ENCODE measurements at regions not wholly inside any gene's neighbourhood (a gene's known extent, or its start where the extent isn't known, plus 50 kb on each side); places are given as distances from the start of the nearest gene placed in this dataset.

DNA sequence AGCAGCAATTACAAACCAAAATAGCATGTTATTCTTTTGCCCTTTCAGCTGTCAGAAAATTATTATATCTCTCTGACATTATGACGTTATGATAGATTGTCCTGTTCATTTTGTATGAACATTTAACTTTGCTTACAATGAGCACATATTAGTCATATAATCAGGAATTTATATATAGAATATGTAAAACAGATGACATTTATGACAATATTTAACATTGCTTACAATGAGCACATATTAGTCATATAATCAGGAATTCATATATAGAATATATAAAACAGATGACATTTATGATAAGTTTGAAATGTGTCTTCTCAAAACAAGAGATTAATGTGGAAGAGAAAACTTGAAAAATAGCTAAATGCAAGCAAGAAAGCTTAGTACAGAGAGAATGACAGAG, 1180.2 kb downstream of the CDH12 start:
- Mint-ChIP-seq H3K9me3 (peaks cover 3 to 11% of the 10 kb centered on the region in 2 donors), H3K27me3 (ENCODE audit: low read depth in 2 of 2) (no peaks in the 10 kb centered on the region), H3K27ac (no peak overlapping the region), H3K4me1 (no peaks in the 10 kb centered on the region), H3K4me3 (no peak overlapping the region), H3K36me3 (no peaks in the 10 kb centered on the region)
- H3K9me3 ChIP-seq (ENCODE audit: control insufficient read depth, insufficient read depth, low read length) = no peaks in the 10 kb centered on the region
- ATAC-seq (no peak), DNase-seq (no peak)
- no peaks in the 10 kb centered on the region for H3K4me1 ChIP-seq (ENCODE audit: control insufficient read depth, insufficient read depth, low read length)
- H3K4me3 ChIP-seq (ENCODE audit: low read length) = no peak overlapping the region
- no peaks in the 10 kb centered on the region for H3K27me3 ChIP-seq (ENCODE audit: control insufficient read depth, insufficient read depth, low read length)
- intact Hi-C loops (cut with micrococcal nuclease) = no loop called here
- H3K27ac ChIP-seq (ENCODE audit: low read length) = no peak overlapping the region
- WGBS (ENCODE audit: insufficient coverage) = no CpG with 5 or more reads among the region's 1 CpG
- TF ChIP-seq, protein P1, sequence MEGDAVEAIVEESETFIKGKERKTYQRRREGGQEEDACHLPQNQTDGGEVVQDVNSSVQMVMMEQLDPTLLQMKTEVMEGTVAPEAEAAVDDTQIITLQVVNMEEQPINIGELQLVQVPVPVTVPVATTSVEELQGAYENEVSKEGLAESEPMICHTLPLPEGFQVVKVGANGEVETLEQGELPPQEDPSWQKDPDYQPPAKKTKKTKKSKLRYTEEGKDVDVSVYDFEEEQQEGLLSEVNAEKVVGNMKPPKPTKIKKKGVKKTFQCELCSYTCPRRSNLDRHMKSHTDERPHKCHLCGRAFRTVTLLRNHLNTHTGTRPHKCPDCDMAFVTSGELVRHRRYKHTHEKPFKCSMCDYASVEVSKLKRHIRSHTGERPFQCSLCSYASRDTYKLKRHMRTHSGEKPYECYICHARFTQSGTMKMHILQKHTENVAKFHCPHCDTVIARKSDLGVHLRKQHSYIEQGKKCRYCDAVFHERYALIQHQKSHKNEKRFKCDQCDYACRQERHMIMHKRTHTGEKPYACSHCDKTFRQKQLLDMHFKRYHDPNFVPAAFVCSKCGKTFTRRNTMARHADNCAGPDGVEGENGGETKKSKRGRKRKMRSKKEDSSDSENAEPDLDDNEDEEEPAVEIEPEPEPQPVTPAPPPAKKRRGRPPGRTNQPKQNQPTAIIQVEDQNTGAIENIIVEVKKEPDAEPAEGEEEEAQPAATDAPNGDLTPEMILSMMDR (IDR thresholded peaks at IDR 0.05) = no peak
- H3K36me3 ChIP-seq (ENCODE audit: control insufficient read depth, insufficient read depth, low read length) = no peaks in the 10 kb centered on the region

DNA sequence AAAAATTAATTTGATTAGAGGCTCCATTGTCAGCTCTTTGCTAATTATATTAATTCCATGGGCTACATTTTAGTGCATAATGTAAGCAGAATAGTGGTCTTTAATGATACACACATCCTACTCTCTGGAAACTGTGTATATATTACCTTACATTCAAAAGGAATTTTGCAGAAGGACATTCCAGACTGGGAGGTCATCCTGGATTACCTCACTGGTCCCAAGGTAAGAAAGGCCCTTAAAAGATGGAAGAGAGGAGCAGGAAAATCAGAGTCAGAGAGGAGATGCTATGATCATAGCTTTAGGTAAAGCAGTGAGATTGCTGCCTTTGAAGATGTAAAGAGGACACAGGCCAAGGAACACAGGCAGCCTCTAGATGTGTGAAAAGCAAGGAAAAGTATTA, 1180.8 kb downstream of the CDH12 start:
- ATAC-seq (no peak), DNase-seq (no peak)
- intact Hi-C loops (cut with micrococcal nuclease) = no loop called here
- no peaks in the 10 kb centered on the region for H3K27me3 Mint-ChIP-seq (ENCODE audit: low read depth in 2 of 2)
- Histone ChIP-seq H3K36me3 (ENCODE audit: control insufficient read depth, insufficient read depth, low read length) (no peaks in the 10 kb centered on the region), H3K4me3 (ENCODE audit: low read length) (no peak overlapping the region), H3K9me3 (ENCODE audit: control insufficient read depth, insufficient read depth, low read length) (no peaks in the 10 kb centered on the region), H3K4me1 (ENCODE audit: control insufficient read depth, insufficient read depth, low read length) (no peaks in the 10 kb centered on the region), H3K27me3 (ENCODE audit: control insufficient read depth, insufficient read depth, low read length) (no peaks in the 10 kb centered on the region), H3K27ac (ENCODE audit: low read length) (no peak overlapping the region)
- no peak overlapping the region for H3K4me3 Mint-ChIP-seq
- peaks cover 4 to 11% of the 10 kb centered on the region in 2 donors for H3K9me3 Mint-ChIP-seq
- no peaks in the 10 kb centered on the region for H3K36me3 Mint-ChIP-seq
- H3K27ac Mint-ChIP-seq = no peak overlapping the region
- TF ChIP-seq, protein P1 (IDR thresholded peaks at IDR 0.05) = no peak
- H3K4me1 Mint-ChIP-seq = no peaks in the 10 kb centered on the region

DNA sequence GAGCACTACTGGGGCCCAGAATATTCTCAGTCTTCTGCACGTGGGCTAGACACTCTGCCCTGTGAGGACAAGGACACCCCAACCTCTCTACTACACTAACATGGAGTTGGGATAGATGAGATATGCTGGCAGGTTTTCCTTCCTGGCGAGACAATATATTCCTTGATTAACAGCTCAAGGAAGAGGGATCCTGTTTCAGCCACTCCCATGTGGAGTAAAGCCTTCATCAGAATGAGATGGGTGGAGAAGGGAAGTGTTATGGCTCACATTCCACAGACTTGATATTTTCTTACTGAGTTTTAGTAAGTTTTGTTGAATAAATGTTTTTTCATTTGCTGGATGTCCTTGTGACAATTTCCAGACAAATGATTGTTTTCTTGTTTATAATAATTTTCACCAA, 1187.6 kb downstream of the CDH12 start:
- TF ChIP-seq, protein P1 (IDR thresholded peaks at IDR 0.05) = no peak
- H3K4me1 Mint-ChIP-seq = no peaks in the 10 kb centered on the region
- WGBS (ENCODE audit: insufficient coverage) = 71% methylated on average over 2 of the region's 2 CpGs
- H3K4me3 Mint-ChIP-seq = no peak overlapping the region
- intact Hi-C loops (cut with micrococcal nuclease) = no loop called here
- H3K27me3 Mint-ChIP-seq (ENCODE audit: low read depth in 2 of 2) = no peaks in the 10 kb centered on the region
- no peak overlapping the region for H3K27ac Mint-ChIP-seq
- Histone ChIP-seq H3K27ac (ENCODE audit: low read length) (no peak overlapping the region), H3K27me3 (ENCODE audit: control insufficient read depth, insufficient read depth, low read length) (no peaks in the 10 kb centered on the region), H3K4me3 (ENCODE audit: low read length) (no peak overlapping the region), H3K9me3 (ENCODE audit: control insufficient read depth, insufficient read depth, low read length) (no peaks in the 10 kb centered on the region), H3K36me3 (ENCODE audit: control insufficient read depth, insufficient read depth, low read length) (no peaks in the 10 kb centered on the region), H3K4me1 (ENCODE audit: control insufficient read depth, insufficient read depth, low read length) (no peaks in the 10 kb centered on the region)
- ATAC-seq (no peak), DNase-seq (no peak)
- H3K36me3 Mint-ChIP-seq = peaks cover 7% of the 10 kb centered on the region
- peaks cover 14 to 23% of the 10 kb centered on the region in 2 donors for H3K9me3 Mint-ChIP-seq

DNA sequence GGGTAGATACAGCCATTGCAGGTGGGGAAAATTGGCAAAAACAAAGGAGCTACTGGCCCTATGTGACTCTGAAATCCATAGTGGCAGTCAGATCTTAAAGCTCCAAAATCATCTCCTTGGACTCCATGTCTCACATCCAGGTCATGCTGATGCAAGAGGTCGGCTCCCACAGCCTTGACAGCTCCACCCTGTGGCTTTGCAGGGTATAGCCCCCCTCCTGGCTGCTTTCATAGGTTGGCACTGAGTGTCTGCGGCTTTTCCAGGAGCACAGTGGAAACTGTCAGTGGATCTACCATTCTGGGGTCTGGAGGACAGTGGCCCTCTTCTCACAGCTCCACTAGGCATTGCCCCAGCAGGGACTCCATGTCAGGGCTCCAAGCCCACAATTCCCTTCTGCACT, 1190.1 kb downstream of the CDH12 start:
- H3K27ac ChIP-seq (ENCODE audit: low read length) = no peak overlapping the region
- intact Hi-C loops (cut with micrococcal nuclease) = no loop called here
- peaks cover 14 to 29% of the 10 kb centered on the region in 2 donors for H3K9me3 Mint-ChIP-seq

More for the DNA sequence above, 1190.1 kb downstream of the CDH12 start:
- 81% methylated on average over 2 of the region's 2 CpGs for WGBS (ENCODE audit: insufficient coverage)
- H3K4me1 Mint-ChIP-seq = no peaks in the 10 kb centered on the region
- no peaks in the 10 kb centered on the region for H3K36me3 ChIP-seq (ENCODE audit: control insufficient read depth, insufficient read depth, low read length)
- peaks cover 7% of the 10 kb centered on the region for H3K36me3 Mint-ChIP-seq
- no peak for ATAC-seq
- TF ChIP-seq, protein P1 (IDR thresholded peaks at IDR 0.05) = no peak
- H3K4me3 ChIP-seq (ENCODE audit: low read length) = no peak overlapping the region
- H3K27ac Mint-ChIP-seq = no peak overlapping the region
- no peak for DNase-seq
- H3K9me3 ChIP-seq (ENCODE audit: control insufficient read depth, insufficient read depth, low read length) = no peaks in the 10 kb centered on the region
- H3K27me3 ChIP-seq (ENCODE audit: control insufficient read depth, insufficient read depth, low read length) = no peaks in the 10 kb centered on the region
- no peaks in the 10 kb centered on the region for H3K27me3 Mint-ChIP-seq (ENCODE audit: low read depth in 2 of 2)
- no peak overlapping the region for H3K4me3 Mint-ChIP-seq
- H3K4me1 ChIP-seq (ENCODE audit: control insufficient read depth, insufficient read depth, low read length) = no peaks in the 10 kb centered on the region

All from natural killer cell (primary cell).